Lower leg skin (tissue), 4 donors: ENCODE measurements at regions not wholly inside any gene's neighbourhood (a gene's known extent, or its start where the extent isn't known, plus 50 kb on each side); places are given as distances from the start of the nearest gene placed in this dataset.
A peak's percentile ranks its signal among the peaks of the same experiment; 100 is the strongest.

Experiments
- DNase-seq, 2 donors: peaks; one replicate each; pipeline ENCODE4 v3.0.0-alpha.2; 2019; ENCODE audit warnings: low spot score in 2 of 2
- H3K4me3 ChIP-seq: fragments of 200-600 bp; sonication (generic); 2 replicates; pipeline ENCODE4 v1.5.1; 2017; ENCODE audit warnings: mild to moderate bottlenecking, low read depth; ENCODE audit not compliant: poor library complexity, severe bottlenecking
- CTCF ChIP-seq, 3 donors: fragments of 450-650 bp; IDR thresholded peaks; one replicate each; pipeline ENCODE4 v1.5.1; 2016; ENCODE audit warnings: antibody characterized with exemption in 3 of 3, mild to moderate bottlenecking in 3 of 3, moderate library complexity in 2 of 3
- POLR2A ChIP-seq, 2 donors: fragments of 450-650 bp; IDR thresholded peaks; one replicate each; pipeline ENCODE4 v1.6.1; 2016 to 2017; ENCODE audit warnings: antibody characterized with exemption in 2 of 2, mild to moderate bottlenecking in 1 of 2, moderate library complexity in 1 of 2
- WGBS, 2 donors: methylation state at CpG; one replicate each; pipeline ENCODE4 v1.1.5; 2018; 5-methylcytosine and 5-hydroxymethylcytosine counted together
- intact Hi-C: fragments of 100-400 bp; cut with DNase I; formaldehyde crosslinking; loops from one replicate; pipeline ENCODE4 v1.15.0; 2023; ENCODE audit warnings: low total_unique reads

- WGBS, 2 donors: 81 to 90% methylated on average over 11 to 12 of the region's 12 CpGs
- intact Hi-C loops: loop anchor here (10.0 kb wide), 1 partner anchor 849 kb away; no protein-coding TSS in a partner anchor
- DNase-seq: peak in 1 of 2 donors; percentile 65
- no peak overlapping the region for H3K4me3 ChIP-seq
- TF ChIP-seq POLR2A (IDR thresholded peaks at IDR 0.05): no peak
- no peak for TF ChIP-seq CTCF (IDR thresholded peaks at IDR 0.05)
Observed at GRCh38 chr2:239883326-239884050, 141.7 kb downstream of the NDUFA10 start.

GRCh38 chr2:239882781-239883180, 142.4 kb downstream of the NDUFA10 start:
- TF ChIP-seq CTCF (IDR thresholded peaks at IDR 0.05) (no peak), POLR2A (IDR thresholded peaks at IDR 0.05) (no peak)
- peak in 1 of 2 donors; percentile 82 for DNase-seq
- intact Hi-C loops: loop anchor here (10.0 kb wide), 1 partner anchor 848 kb away; no protein-coding TSS in a partner anchor
- H3K4me3 ChIP-seq: no peak overlapping the region
- WGBS, 2 donors: 79 to 82% methylated on average over 4 of the region's 4 CpGs

GRCh38 chr2:239882331-239882732, 142.8 kb downstream of the NDUFA10 start:
- intact Hi-C loops: loop anchor here (10.0 kb wide), 1 partner anchor 848 kb away; no protein-coding TSS in a partner anchor
- peak; percentile 46 to 89 for DNase-seq
- TF ChIP-seq POLR2A (IDR thresholded peaks at IDR 0.05) (no peak), CTCF (IDR thresholded peaks at IDR 0.05) (no peak)
- H3K4me3 ChIP-seq: no peak overlapping the region
- 26 to 37% methylated on average over 5 of the region's 5 CpGs for WGBS, 2 donors

- intact Hi-C loops: loop anchor here (10.0 kb wide), 1 partner anchor 847 kb away; no protein-coding TSS in a partner anchor
- peak in 1 of 2 donors; percentile 85 for DNase-seq
- no peak overlapping the region for H3K4me3 ChIP-seq
- 37 to 38% methylated on average over 17 of the region's 17 CpGs for WGBS, 2 donors
- TF ChIP-seq POLR2A (IDR thresholded peaks at IDR 0.05) (no peak), CTCF (IDR thresholded peaks at IDR 0.05) (no peak)
Observed at GRCh38 chr2:239881561-239882320, 143.4 kb downstream of the NDUFA10 start.

DNA sequence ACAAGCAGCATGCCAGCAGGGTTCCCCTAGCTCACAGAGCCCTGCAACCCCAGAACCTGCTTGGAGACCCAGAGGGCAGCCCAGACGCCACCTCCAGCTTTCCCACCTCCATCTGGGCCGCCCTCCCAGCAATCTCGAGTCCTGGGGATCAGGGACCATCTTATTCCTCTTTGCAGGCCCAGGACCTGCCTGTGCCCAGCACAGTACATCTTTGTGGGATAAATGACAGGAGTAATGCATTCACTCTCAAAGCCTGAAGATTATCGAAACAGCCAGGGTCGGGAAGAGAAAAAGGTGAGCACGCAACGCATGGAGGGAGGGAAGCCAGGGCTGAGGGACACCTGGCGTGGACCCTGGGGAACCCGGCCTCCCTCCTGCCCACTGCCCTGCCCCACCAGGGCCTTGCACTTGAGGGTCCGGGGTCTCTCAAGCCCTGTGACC, 144.1 kb downstream of the NDUFA10 start:
- intact Hi-C loops: loop anchor here (10.0 kb wide), 1 partner anchor 846 kb away; no protein-coding TSS in a partner anchor
- 78% methylated on average over 10 of the region's 10 CpGs for WGBS, 2 donors
- H3K4me3 ChIP-seq: no peak overlapping the region
- TF ChIP-seq CTCF (IDR thresholded peaks at IDR 0.05) (no peak), POLR2A (IDR thresholded peaks at IDR 0.05) (no peak)
- peak in 1 of 2 donors; percentile 65 for DNase-seq
